Esophagus muscularis mucosa (tissue), 4 donors: ENCODE measurements at regions not wholly inside any gene's neighbourhood (a gene's known extent, or its start where the extent isn't known, plus 50 kb on each side); places are given as distances from the start of the nearest gene placed in this dataset.

Source experiments
- DNase-seq: peaks from one replicate; pipeline ENCODE4 v3.0.0-alpha.2; 2017; ENCODE audit errors: extremely low spot score
- H3K27ac ChIP-seq, 4 donors: fragments of 200-600 bp; sonication (generic); replicated peaks in 1 of 4; 1 replicate in 3 of 4; 2 replicates in 1 of 4; pipeline ENCODE4 v1.5.1; 2016 to 2019; ENCODE audit warnings: mild to moderate bottlenecking in 1 of 4
- H3K27me3 ChIP-seq, 4 donors: fragments of 200-600 bp; sonication (generic); one replicate each; pipeline versions ENCODE4 v1.5.1 to v1.6.0; 2016 to 2019
- H3K36me3 ChIP-seq, 4 donors: fragments of 200-600 bp; sonication (generic); one replicate each; pipeline ENCODE4 v1.5.1; 2016 to 2019
- H3K4me1 ChIP-seq, 4 donors: fragments of 200-600 bp; sonication (generic); one replicate each; pipeline ENCODE4 v1.5.1; 2016 to 2019
- H3K4me3 ChIP-seq, 4 donors: fragments of 200-600 bp; sonication (generic); 1 replicate in 2 of 4; 2 replicates in 2 of 4; pipeline ENCODE4 v1.5.1; 2016 to 2019; ENCODE audit warnings: mild to moderate bottlenecking in 4 of 4, moderate library complexity in 1 of 4
- H3K9me3 ChIP-seq, 4 donors: fragments of 200-600 bp; sonication (generic); 1 replicate in 3 of 4; 2 replicates in 1 of 4; pipeline ENCODE4 v1.5.1; 2016 to 2019
- EP300 ChIP-seq: sonication (generic); formaldehyde crosslinking; IDR thresholded peaks from one replicate; pipeline ENCODE4 v1.6.1; 2017; ENCODE audit warnings: antibody characterized with exemption
- POLR2A ChIP-seq: fragments of 450-650 bp; IDR thresholded peaks from one replicate; pipeline ENCODE4 v1.6.1; 2017; ENCODE audit warnings: antibody characterized with exemption, moderate library complexity, mild to moderate bottlenecking, low read depth
- POLR2AphosphoS5 ChIP-seq, 2 donors: sonication (generic); formaldehyde crosslinking; IDR thresholded peaks; one replicate each; pipeline ENCODE4 v1.6.1; 2017; ENCODE audit warnings: antibody characterized with exemption in 2 of 2
- WGBS: methylation state at CpG from one replicate; pipeline ENCODE4 v1.1.5; 2018; 5-methylcytosine and 5-hydroxymethylcytosine counted together
- intact Hi-C: fragments of 100-400 bp; cut with DNase I; formaldehyde crosslinking; loops from one replicate; pipeline ENCODE4 v1.15.1; 2023
- TF ChIP-seq, protein P1 (sequence below), 3 experiments: fragments of 200-600 bp in 2 of 3; fragments of 450-650 bp in 1 of 3; sonication (generic) in 2 of 3; IDR thresholded peaks; one replicate each; pipeline ENCODE4 v1.5.1; 2017 to 2019; ENCODE audit warnings: antibody characterized with exemption in 3 of 3, mild to moderate bottlenecking in 2 of 3, moderate library complexity in 1 of 3

DNA sequence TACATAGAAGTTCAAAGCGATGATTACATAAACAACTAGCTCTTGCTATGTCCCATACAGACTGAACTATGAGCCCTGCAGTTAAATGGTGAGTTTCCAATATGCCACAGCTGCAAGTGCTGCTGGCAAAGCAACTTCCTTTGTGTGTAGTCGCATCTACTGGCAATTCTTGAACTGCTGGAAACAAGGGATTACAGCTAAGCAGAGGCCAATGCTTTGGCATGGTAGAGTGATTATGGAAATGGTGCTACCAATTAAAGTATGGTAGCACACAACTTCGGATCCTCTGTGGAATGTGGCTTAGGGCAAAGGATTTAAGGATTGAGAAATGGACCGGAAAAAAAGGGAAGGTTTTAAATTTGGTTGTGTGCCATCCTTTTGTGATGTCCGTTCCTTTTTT, 856.6 kb downstream of the MAT2B start:
- Histone ChIP-seq H3K4me1 (no peaks in the 10 kb centered on the region), H3K27me3 (no peaks in the 10 kb centered on the region), H3K4me3 (no peak overlapping the region), H3K36me3 (no peaks in the 10 kb centered on the region), H3K27ac (no peak overlapping the region), H3K9me3 (no peaks in the 10 kb centered on the region)
- WGBS = 86% methylated on average over 5 of the region's 5 CpGs
- TF ChIP-seq EP300 (no peak), POLR2AphosphoS5 (IDR thresholded peaks at IDR 0.05) (no peak), POLR2A (no peak)
- TF ChIP-seq, protein P1, sequence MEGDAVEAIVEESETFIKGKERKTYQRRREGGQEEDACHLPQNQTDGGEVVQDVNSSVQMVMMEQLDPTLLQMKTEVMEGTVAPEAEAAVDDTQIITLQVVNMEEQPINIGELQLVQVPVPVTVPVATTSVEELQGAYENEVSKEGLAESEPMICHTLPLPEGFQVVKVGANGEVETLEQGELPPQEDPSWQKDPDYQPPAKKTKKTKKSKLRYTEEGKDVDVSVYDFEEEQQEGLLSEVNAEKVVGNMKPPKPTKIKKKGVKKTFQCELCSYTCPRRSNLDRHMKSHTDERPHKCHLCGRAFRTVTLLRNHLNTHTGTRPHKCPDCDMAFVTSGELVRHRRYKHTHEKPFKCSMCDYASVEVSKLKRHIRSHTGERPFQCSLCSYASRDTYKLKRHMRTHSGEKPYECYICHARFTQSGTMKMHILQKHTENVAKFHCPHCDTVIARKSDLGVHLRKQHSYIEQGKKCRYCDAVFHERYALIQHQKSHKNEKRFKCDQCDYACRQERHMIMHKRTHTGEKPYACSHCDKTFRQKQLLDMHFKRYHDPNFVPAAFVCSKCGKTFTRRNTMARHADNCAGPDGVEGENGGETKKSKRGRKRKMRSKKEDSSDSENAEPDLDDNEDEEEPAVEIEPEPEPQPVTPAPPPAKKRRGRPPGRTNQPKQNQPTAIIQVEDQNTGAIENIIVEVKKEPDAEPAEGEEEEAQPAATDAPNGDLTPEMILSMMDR (IDR thresholded peaks at IDR 0.05) = no peak
- intact Hi-C loops = no loop called here
- DNase-seq = no peak

DNA sequence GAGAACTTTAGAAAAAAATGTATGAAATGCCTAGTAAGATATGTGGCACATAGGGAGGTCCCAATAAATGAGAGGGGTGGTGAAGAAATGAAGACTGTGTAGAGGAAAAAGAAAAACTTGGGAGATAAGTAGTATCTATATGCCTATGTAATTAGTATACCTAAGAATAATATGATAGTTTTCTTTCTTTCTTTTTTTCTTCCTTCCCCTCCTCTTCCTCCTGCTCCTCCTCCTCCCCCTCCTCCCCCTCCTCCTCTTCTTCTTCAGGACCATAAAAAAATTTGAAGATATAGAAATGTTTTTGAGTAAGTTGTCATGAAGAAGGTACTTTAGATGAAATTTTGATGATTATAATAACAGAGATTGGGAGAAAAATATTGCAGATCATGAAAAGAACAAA, 857.4 kb downstream of the MAT2B start:
- Histone ChIP-seq H3K27me3 (no peaks in the 10 kb centered on the region), H3K36me3 (no peaks in the 10 kb centered on the region), H3K27ac (no peak overlapping the region), H3K4me1 (no peaks in the 10 kb centered on the region), H3K9me3 (no peaks in the 10 kb centered on the region), H3K4me3 (no peak overlapping the region)
- no peak for DNase-seq
- TF ChIP-seq POLR2A = no peak
- TF ChIP-seq, protein P1 (IDR thresholded peaks at IDR 0.05) = no peak
- TF ChIP-seq POLR2AphosphoS5 (IDR thresholded peaks at IDR 0.05) = no peak
- TF ChIP-seq EP300 = no peak
- intact Hi-C loops = no loop called here

DNA sequence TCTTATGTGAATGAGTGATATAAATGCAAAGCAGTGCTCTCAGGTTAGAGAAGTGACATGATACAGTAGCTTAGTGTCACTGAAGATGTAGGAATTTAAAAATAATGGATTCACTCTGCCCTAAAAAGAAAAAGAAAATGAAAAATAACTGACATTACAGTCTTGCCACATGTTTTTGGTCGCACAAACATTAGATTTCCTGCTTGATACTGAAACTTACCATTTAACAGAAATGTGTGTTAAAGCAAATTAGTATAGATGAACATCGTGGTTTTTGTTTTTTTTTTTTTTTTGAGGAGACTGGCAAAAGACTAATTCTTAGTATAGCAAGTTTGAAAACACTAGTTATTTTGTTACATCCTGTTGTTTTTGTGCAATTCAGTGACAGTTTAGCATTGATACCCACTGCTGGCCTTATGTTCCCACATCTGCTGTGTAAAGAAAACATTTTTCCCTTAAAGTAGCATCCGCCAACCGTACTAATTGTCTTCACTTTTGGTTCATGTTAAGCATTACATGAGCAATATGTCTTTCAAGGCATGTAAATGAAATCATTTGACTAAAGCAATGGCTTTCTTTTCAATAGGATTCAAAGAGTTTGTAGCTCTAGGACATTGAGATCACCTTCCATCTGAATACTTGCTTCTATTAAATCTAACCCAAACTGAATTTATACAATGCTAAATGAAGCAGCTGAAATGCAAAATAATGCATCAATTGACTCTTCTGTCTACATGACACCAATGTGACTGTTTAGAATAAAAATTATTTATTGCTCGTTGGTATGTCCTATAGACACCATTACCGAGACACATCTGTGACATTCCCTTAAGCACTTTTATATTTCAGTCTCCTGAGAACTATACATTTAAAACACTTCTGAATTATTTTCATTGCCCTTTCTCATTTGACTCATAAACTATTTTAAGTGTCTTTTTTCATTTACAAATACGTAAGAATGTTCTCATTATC, 859.1 kb downstream of the MAT2B start:
- no peak for DNase-seq
- intact Hi-C loops = no loop called here
- no peaks in the 10 kb centered on the region for H3K4me1 ChIP-seq
- H3K27me3 ChIP-seq = no peaks in the 10 kb centered on the region
- no peaks in the 10 kb centered on the region for H3K9me3 ChIP-seq
- TF ChIP-seq EP300 = no peak
- no peak for TF ChIP-seq POLR2A
- no peak for TF ChIP-seq POLR2AphosphoS5 (IDR thresholded peaks at IDR 0.05)
- TF ChIP-seq, protein P1 (IDR thresholded peaks at IDR 0.05) = no peak
- 84% methylated on average over 7 of the region's 7 CpGs for WGBS
- no peaks in the 10 kb centered on the region for H3K36me3 ChIP-seq
- no peak overlapping the region for H3K27ac ChIP-seq
- H3K4me3 ChIP-seq = no peak overlapping the region

DNA sequence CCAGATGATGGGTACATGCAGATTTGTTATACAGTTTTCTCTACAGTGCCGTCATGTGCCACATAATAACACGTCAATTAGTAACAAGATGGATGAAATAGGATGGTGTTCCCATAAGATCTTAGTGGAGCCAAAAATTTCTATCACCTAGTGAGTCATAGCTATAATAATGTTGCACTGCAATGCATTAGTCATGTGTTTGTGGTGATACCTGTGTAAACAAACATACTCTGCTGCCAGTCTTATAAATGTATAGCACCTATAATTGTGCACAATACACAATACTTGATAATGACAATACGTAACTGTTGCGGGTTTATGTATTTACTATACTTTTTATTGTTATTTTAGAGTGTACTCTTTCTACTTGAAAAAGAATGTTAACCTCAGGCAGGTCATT, 865.4 kb downstream of the MAT2B start:
- H3K4me1 ChIP-seq = no peaks in the 10 kb centered on the region
- no peaks in the 10 kb centered on the region for H3K9me3 ChIP-seq
- TF ChIP-seq, protein P1 (IDR thresholded peaks at IDR 0.05) = no peak
- TF ChIP-seq POLR2A = no peak
- TF ChIP-seq EP300 = no peak
- no peak for TF ChIP-seq POLR2AphosphoS5 (IDR thresholded peaks at IDR 0.05)
- H3K27ac ChIP-seq = no peak overlapping the region
- WGBS = 93% methylated on average over 4 of the region's 4 CpGs
- H3K27me3 ChIP-seq = no peaks in the 10 kb centered on the region
- H3K4me3 ChIP-seq = no peak overlapping the region
- DNase-seq = no peak
- no peaks in the 10 kb centered on the region for H3K36me3 ChIP-seq
- intact Hi-C loops = no loop called here
